ENCODE measurements at regions not wholly inside any gene's neighbourhood (a gene's known extent, or its start where the extent isn't known, plus 50 kb on each side); places are given as distances from the start of the nearest gene placed in this dataset.
A peak's percentile ranks its signal among the peaks of the same experiment; 100 is the strongest.

GRCh38 chr2:118403658-118404451 is 315.6 kb downstream of the INSIG2 start:
- Histone ChIP-seq H3K4me3 (ENCODE audit: low read depth, low read length) (no peak overlapping the region), H3K27me3 (ENCODE audit: control insufficient read depth, insufficient read depth, low read length) (no peaks in the 10 kb centered on the region), H3K36me3 (ENCODE audit: control insufficient read depth, insufficient read depth, low read length) (no peaks in the 10 kb centered on the region)
- DNase-seq (ENCODE audit: low read depth) (peak; percentile 88), FAIRE-seq (no peak)
- no peak for TF ChIP-seq CTCF (IDR thresholded peaks at IDR 0.05; ENCODE audit: insufficient read depth, low read length, severe bottlenecking)

GRCh38 chr2:118388771-118389170 is 300.5 kb downstream of the INSIG2 start:
- TF ChIP-seq CTCF (IDR thresholded peaks at IDR 0.05; ENCODE audit: insufficient read depth, low read length, severe bottlenecking): no peak
- peak; percentile 93 for DNase-seq (ENCODE audit: low read depth)
- no peak for FAIRE-seq
- no peaks in the 10 kb centered on the region for H3K36me3 ChIP-seq (ENCODE audit: control insufficient read depth, insufficient read depth, low read length)
- no peak overlapping the region for H3K4me3 ChIP-seq (ENCODE audit: low read depth, low read length)
- no peaks in the 10 kb centered on the region for H3K27me3 ChIP-seq (ENCODE audit: control insufficient read depth, insufficient read depth, low read length)

GRCh38 chr2:118387509-118387908 is 299.2 kb downstream of the INSIG2 start:
- H3K27me3 ChIP-seq (ENCODE audit: control insufficient read depth, insufficient read depth, low read length): no peaks in the 10 kb centered on the region
- TF ChIP-seq CTCF (IDR thresholded peaks at IDR 0.05; ENCODE audit: insufficient read depth, low read length, severe bottlenecking): no peak
- FAIRE-seq: no peak
- no peaks in the 10 kb centered on the region for H3K36me3 ChIP-seq (ENCODE audit: control insufficient read depth, insufficient read depth, low read length)
- peak; percentile 93 for DNase-seq (ENCODE audit: low read depth)
- H3K4me3 ChIP-seq (ENCODE audit: low read depth, low read length): no peak overlapping the region

GRCh38 chr2:118386641-118387302 is 298.5 kb downstream of the INSIG2 start:
- H3K27me3 ChIP-seq (ENCODE audit: control insufficient read depth, insufficient read depth, low read length): no peaks in the 10 kb centered on the region
- peak; percentile 98 for DNase-seq (ENCODE audit: low read depth)
- no peak for TF ChIP-seq CTCF (IDR thresholded peaks at IDR 0.05; ENCODE audit: insufficient read depth, low read length, severe bottlenecking)
- no peak overlapping the region for H3K4me3 ChIP-seq (ENCODE audit: low read depth, low read length)
- no peaks in the 10 kb centered on the region for H3K36me3 ChIP-seq (ENCODE audit: control insufficient read depth, insufficient read depth, low read length)
- FAIRE-seq: peak; percentile 98

- DNase-seq (ENCODE audit: low read depth): peak; percentile 39
- Histone ChIP-seq H3K4me3 (ENCODE audit: low read depth, low read length) (no peak overlapping the region), H3K27me3 (ENCODE audit: control insufficient read depth, insufficient read depth, low read length) (no peaks in the 10 kb centered on the region), H3K36me3 (ENCODE audit: control insufficient read depth, insufficient read depth, low read length) (no peaks in the 10 kb centered on the region)
- no peak for FAIRE-seq
- TF ChIP-seq CTCF (IDR thresholded peaks at IDR 0.05; ENCODE audit: insufficient read depth, low read length, severe bottlenecking): no peak
These were observed 292.8 kb downstream of the INSIG2 start for GRCh38 chr2:118380915-118381653.

Data from bronchial epithelial cell (primary cell).